DND-41 (cell line): ENCODE measurements at regions not wholly inside any gene's neighbourhood (a gene's known extent, or its start where the extent isn't known, plus 50 kb on each side); places are given as distances from the start of the nearest gene placed in this dataset.

Experiments
- EZH2 ChIP-seq: IDR thresholded peaks from 3 replicates; pipeline ENCODE4 v1.6.1; 2012; ENCODE audit warnings: borderline replicate concordance, low read depth, mild to moderate bottlenecking, moderate library complexity, low read length, inconsistent platforms; ENCODE audit not compliant: severe bottlenecking
- TF ChIP-seq, protein P1 (sequence below): IDR thresholded peaks from 2 replicates; pipeline ENCODE4 v1.5.1; 2012; ENCODE audit warnings: borderline replicate concordance, low read length, moderate library complexity, mild to moderate bottlenecking; ENCODE audit not compliant: poor library complexity, severe bottlenecking; ENCODE audit errors: extremely low read depth

GRCh38 chr2:150612957-150613710 lies 125.7 kb upstream of the RND3 start:
- TF ChIP-seq, protein P1, sequence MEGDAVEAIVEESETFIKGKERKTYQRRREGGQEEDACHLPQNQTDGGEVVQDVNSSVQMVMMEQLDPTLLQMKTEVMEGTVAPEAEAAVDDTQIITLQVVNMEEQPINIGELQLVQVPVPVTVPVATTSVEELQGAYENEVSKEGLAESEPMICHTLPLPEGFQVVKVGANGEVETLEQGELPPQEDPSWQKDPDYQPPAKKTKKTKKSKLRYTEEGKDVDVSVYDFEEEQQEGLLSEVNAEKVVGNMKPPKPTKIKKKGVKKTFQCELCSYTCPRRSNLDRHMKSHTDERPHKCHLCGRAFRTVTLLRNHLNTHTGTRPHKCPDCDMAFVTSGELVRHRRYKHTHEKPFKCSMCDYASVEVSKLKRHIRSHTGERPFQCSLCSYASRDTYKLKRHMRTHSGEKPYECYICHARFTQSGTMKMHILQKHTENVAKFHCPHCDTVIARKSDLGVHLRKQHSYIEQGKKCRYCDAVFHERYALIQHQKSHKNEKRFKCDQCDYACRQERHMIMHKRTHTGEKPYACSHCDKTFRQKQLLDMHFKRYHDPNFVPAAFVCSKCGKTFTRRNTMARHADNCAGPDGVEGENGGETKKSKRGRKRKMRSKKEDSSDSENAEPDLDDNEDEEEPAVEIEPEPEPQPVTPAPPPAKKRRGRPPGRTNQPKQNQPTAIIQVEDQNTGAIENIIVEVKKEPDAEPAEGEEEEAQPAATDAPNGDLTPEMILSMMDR: no peak
- no peak for TF ChIP-seq EZH2
